ENCODE measurements at regions not wholly inside any gene's neighbourhood (a gene's known extent, or its start where the extent isn't known, plus 50 kb on each side); places are given as distances from the start of the nearest gene placed in this dataset.

DNA sequence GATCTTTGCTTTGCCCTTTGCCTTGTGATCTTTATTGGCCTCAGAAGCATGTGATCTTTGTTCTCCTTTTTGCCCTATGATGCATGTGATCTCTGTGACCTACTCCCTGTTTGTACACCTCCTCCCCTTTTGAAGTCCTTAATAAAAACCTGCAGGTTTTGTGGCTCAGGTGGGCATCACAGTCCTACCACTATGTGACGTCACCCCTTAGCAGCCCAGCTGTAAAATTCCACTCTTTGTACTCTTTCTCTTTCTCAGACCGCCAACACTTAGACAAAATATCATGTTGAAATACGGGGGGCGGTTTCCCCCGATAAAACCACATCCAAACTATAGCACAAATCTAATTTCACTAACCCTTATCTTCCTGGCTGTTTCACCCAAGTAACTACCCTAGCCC lies 76.7 kb upstream of the RAPGEF4 start:
- DNase-seq, result no peak

DNA sequence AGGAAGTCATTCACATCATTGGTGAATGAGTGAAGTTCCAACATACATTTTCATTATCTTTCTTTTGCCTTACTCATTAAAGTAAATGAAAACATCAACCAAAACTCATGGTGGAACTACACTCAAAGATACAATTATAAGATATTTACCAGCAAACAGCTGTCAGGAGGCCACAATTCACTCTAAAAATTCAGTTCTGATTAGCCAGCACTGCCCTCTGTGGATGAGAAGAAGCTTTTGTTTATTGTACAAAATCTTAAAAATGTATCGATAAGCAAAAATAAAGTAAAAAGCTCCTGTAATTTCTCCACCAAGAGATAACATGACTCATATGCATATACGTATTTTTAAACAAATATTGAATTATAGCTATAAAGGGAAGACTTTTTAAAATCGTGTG lies 73.5 kb upstream of the RAPGEF4 start:
- DNase-seq, result no peak

DNA sequence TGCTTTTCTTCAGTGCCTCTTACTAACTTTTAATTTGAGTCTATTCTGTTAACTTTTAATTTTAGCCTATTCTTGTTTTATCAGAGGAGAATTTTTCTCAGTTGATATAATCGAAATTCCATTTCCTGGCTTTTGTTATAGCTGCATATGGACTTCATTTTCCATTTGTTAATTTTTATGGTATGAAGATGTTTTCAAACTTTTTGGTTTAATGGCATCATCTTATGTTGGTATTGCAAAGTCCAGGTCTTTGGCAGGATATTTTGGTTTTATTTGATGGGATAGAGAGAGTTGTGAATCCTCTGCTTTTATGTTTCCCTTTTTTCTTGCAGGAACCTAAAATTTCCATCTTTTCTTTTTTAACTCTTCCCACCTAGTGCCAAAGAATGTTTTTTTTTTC lies 70.9 kb upstream of the RAPGEF4 start:
- no peak for DNase-seq

DNA sequence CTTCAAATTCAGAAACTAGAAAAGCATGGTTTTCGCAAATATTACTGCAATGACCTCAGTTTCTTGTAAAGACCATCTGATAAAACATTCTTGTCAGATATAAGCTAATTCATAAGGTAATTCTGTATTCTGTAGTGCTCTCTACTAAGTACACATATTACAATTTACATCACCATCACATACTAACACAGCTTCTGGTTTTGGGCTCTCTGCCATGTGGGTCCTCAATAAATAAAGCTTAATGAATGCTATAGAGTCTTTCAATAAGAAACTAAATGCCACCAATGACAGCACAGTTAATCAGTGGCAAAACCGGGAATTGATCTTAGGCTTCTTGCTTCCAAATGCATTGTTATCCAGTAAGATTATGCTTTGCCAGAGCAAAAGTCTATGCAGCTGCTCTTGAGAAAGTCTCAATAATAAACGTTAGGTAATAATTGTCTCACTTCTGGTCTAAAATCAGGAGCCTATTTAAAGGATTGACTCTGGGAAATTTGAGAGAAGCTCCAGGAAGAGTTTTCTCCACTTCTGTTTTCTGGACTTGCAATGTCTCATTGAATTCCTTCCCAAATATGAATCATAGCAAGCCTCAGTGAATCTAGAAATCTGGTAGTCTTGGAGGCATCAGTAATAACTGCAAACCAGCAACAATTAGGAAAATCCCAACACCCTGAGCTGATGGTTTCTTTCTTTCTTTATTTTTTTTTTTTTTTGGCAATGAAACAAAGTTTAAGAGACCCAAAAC lies 67.9 kb upstream of the RAPGEF4 start:
- DNase-seq, result no peak

DNA sequence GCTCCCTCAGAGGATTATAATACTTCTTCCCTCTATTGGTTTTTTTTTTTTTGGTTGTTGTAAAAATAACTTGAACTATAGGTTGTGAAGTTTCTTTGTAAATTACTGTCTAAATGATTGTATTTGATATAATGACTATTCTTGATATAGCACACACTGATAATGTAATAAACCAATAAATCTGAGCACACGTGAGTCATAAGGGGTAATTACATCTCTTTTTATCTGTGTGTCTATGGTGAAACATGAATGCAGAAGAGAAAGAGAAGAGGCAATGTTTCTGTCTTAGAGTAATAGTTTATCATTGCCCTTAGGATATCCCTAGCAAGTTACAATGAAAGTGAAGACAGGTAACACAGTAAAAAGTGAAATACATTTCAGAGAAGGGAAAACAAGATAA lies 64.1 kb upstream of the RAPGEF4 start:
- DNase-seq, result no peak

DNA sequence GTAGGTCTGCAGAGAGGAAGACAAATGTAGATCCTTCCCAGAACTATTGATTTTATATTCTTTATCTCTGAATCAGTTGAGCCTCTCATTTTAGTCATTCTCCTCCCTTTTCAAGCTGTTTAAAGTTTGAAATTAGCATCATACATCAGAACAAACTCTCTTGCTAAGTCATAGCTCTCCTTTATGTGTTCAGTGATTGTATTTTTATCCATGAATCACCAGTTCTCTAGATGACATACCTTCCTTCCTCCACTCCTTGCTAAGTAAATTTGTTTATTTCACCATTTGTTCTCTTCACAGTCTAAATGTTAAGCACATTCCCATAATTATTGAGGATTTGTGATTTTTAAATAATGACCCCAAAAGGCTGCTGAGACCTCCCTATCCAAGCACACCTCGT lies 63.5 kb upstream of the RAPGEF4 start:
- DNase-seq, result no peak

DNA sequence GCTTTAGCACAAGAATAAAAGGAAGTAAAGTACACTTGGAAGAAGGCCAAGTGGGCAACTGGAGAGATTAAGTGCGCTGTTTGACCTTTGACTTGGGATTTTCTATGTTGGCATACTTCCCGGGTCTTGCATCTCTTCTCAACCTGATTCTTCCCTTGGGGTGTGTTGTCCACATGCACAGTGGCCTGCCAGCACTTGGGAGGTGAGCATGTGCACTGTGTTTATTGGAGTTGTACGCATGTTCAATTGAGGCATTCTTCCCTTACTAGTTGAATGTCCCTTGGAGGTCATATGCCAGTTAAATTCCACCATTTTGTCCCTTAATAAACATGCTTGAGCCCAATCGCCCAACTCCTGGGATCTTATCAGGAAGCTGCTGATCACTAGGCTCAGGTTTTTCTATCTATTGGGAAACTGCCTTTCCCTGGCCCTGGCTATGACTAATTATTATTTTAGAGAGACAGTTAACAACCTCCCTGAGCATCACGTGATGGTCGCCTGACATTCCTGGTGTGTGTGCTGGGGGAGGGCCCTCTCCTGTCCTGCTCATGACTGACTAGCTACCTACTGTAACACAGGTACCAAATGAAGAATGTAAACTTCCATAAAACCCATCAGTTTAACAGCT lies 62.5 kb upstream of the RAPGEF4 start:
- no peak for DNase-seq

DNA sequence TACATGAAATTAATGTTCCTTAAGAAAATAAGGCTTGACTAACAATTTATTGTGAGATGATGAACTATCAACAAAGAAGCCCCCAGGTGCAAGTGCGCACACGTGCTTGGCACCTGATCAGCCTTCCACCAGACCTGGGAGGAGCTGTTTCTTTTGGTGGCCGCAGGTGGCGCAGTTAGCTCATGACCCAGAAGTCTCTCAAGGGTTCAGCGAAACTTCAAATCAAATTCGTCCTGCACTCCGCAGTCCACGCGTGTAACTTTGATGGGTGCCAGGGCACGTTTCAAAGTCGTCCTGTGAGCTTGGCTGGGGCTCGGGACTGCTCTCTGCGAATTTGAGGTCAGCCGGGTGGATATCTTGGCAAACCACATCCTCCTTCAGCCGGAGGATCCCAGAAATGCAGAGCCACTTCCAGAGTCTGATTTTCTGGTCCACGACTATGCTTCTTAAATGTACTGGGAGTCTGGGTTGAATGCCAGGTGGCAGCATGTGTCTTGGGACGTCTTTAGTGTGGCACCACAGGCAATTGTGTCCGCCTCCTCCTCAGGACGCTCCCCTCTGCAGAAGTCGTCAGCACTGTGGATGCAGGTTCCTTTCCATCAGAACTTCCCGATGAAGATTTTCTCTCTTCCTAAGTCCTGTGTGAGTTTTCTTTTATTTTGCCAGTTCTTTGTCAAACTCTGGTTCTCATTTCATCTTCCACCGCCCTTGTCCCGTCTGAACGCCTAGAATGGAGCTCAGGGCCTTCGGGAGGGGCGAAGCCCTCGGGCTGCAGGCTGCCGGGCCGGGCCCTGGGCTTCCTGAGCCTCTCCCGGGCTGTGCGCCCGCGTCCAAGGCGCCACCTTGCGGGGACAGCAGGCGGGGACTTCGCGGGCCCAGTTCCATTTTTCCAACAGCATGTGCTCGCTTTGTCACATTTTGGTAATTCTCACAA lies 61.3 kb upstream of the RAPGEF4 start:
- peak; percentile 47 for DNase-seq

DNA sequence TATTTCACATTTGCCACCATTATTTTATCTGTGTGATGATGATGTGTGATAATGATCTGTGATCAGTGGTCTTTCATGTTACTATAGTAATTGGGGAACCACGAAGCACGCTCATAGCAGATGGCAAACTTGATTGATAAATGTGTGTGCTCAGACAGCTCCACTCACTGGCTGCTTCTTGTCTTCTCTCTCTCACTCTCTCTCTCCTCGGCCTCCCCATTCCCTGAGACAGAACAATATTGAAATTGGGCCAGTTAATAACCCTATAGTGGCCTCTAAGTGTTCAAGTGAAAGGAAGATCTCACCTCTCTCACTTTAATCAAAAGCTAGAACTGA lies 60.7 kb upstream of the RAPGEF4 start:
- DNase-seq, result no peak

DNA sequence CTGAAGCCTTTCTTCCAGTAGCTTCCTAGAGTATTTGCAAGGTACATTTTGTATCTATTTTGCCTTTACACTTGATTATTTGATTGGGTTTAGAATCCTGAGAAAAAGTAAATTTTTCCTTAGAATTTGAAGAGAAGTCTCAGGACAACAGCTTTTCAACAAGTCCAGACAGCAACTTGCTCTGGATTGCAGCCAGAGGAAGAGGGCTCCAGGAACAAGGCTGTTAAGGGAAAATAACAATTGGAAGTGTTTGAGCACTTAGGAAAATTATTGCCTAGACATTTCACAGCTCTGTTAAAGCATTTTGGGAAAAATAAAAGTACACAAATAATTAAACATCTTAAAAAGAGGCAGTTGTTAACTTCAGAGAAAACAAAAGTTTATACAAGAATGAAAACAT lies 58.3 kb upstream of the RAPGEF4 start:
- no peak for DNase-seq

DNA sequence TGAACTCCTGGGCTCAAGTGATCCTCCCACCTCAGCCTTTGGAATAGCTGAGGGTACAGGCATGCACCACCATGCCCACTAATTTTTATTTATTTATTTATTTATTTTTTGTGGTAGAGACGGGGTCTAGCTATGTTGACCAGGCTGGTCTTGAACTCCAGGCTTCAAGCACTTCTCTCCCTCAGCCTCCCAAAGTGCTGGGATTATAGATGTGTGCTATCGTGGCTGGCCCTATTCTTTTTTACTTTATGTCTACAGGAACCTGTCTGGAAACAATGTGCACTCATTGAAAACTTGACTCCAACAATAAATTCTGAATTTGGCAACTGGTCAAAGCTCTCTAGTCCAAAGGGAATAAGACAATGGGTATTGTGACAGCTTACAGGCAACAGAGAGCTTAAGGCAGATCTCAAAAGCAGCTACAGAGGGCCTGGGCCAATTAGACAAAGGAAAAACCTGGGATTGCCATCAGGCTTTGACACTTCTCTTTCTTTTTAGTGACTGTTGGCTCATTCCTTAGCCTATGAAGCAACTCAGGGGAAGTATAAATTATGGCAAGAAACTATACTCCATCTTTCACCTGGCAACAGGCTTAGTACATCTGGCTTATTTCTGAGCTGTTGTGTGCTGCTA lies 55.1 kb upstream of the RAPGEF4 start:
- DNase-seq, result no peak

DNA sequence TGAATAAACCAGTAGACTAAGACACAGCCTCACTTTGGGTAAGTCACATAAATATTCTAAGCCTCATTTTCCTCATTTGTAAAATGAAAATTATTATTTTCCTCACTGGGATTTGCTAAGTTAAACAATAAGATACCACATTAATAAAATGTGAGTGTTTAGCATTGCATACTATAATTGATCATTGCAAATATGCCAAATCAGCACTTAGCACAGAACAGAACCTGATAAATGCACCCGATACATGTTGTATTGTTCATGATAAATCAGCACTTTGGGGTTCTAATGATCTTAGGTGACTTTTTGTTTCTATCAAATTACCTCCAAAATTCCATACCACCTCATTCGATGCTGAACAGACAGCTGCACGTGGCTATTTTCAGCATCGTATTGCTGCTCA lies 50.2 kb upstream of the RAPGEF4 start:
- DNase-seq, result no peak

Measured in activated CD8-positive, alpha-beta memory T cell treated with anti-CD3 and anti-CD28 coated beads, Interleukin-2, amount 50 U/mL, for 4 hours (primary cell).